GM23338 (cell line): ENCODE measurements at regions not wholly inside any gene's neighbourhood (a gene's known extent, or its start where the extent isn't known, plus 50 kb on each side); places are given as distances from the start of the nearest gene placed in this dataset.

Experiments
- ATAC-seq: fragments of 200-7000 bp; cut with Tn5 transposase; 3 replicates; pipeline ENCODE4 v1.9.1; 2020
- DNase-seq: peaks from one replicate; pipeline ENCODE4 v3.0.0-alpha.2; 2015; ENCODE audit warnings: low spot score
- H2AFZ ChIP-seq: fragments of 200-600 bp; sonication (generic); 2 replicates; pipeline ENCODE4 v1.8.0; 2016; ENCODE audit warnings: antibody characterized with exemption, mild to moderate bottlenecking, moderate library complexity
- H3F3A ChIP-seq: fragments of 200-600 bp; sonication (generic); replicated peaks from 2 replicates; pipeline ENCODE4 v1.8.0; 2017; ENCODE audit warnings: antibody characterized with exemption, mixed run types, low read depth
- H3K27ac ChIP-seq: fragments of 200-600 bp; sonication (generic); 2 replicates; pipeline ENCODE4 v1.6.1; 2016; ENCODE audit warnings: low read depth
- H3K27me3 ChIP-seq: fragments of 200-600 bp; sonication (generic); 2 replicates; pipeline ENCODE4 v1.8.0; 2016; ENCODE audit warnings: mild to moderate bottlenecking, mixed run types, moderate library complexity; ENCODE audit not compliant: insufficient read depth
- H3K36me3 ChIP-seq: fragments of 200-600 bp; sonication (generic); 2 replicates; pipeline ENCODE4 v1.8.0; 2016; ENCODE audit warnings: mild to moderate bottlenecking; ENCODE audit not compliant: insufficient read depth
- H3K4me1 ChIP-seq: fragments of 200-600 bp; sonication (generic); 2 replicates; pipeline ENCODE4 v1.8.0; 2016; ENCODE audit warnings: mild to moderate bottlenecking, moderate library complexity; ENCODE audit not compliant: insufficient read depth
- H3K4me2 ChIP-seq: fragments of 200-600 bp; sonication (generic); 2 replicates; pipeline ENCODE4 v1.7.1; 2017; ENCODE audit warnings: mixed run types
- H3K4me3 ChIP-seq: fragments of 200-600 bp; sonication (generic); 2 replicates; pipeline ENCODE4 v1.6.1; 2016; ENCODE audit warnings: mixed run types
- H3K79me2 ChIP-seq: fragments of 200-600 bp; sonication (generic); replicated peaks from 2 replicates; pipeline ENCODE4 v1.8.0; 2017; ENCODE audit warnings: mild to moderate bottlenecking; ENCODE audit not compliant: insufficient read depth
- H3K9me2 ChIP-seq: fragments of 200-600 bp; sonication (generic); 2 replicates; pipeline ENCODE4 v1.8.0; 2017; ENCODE audit not compliant: insufficient read depth
- H4K20me1 ChIP-seq: fragments of 200-600 bp; sonication (generic); replicated peaks from 2 replicates; pipeline ENCODE4 v1.8.0; 2017; ENCODE audit warnings: mild to moderate bottlenecking; ENCODE audit not compliant: insufficient read depth
- H3K27ac Mint-ChIP-seq: 2 replicates; pipeline ENCODE4 v1.8.0; 2020; ENCODE audit warnings: inconsistent platforms, mild to moderate bottlenecking, moderate library complexity, mixed read lengths
- H3K27me3 Mint-ChIP-seq: 3 replicates; pipeline ENCODE4 v1.8.0; 2022; ENCODE audit warnings: low read depth, mild to moderate bottlenecking, moderate library complexity, mixed read lengths, inconsistent platforms; ENCODE audit not compliant: insufficient read depth, poor library complexity
- H3K36me3 Mint-ChIP-seq: 3 replicates; pipeline ENCODE4 v1.8.0; 2021; ENCODE audit warnings: low read depth, mild to moderate bottlenecking, inconsistent platforms, moderate library complexity, mixed read lengths
- H3K4me1 Mint-ChIP-seq: 3 replicates; pipeline ENCODE4 v1.8.0; 2020; ENCODE audit warnings: mild to moderate bottlenecking, inconsistent platforms, mixed read lengths
- H3K4me3 Mint-ChIP-seq: 3 replicates; pipeline ENCODE4 v1.8.0; 2021; ENCODE audit warnings: moderate library complexity, mild to moderate bottlenecking, inconsistent platforms, mixed read lengths
- H3K9me3 Mint-ChIP-seq: 3 replicates; pipeline ENCODE4 v1.8.0; 2020; ENCODE audit warnings: moderate library complexity, mild to moderate bottlenecking, inconsistent platforms, mixed read lengths
- CREB1 ChIP-seq: fragments of 250-450 bp; sonication (Bioruptor Pico); IDR thresholded peaks from 2 replicates; pipeline ENCODE4 v1.5.0; 2020; ENCODE audit warnings: low read depth, mild to moderate bottlenecking, moderate library complexity
- CTCF ChIP-seq, 2 experiments: fragments of 200-600 bp in 1 of 2; sonication (generic) in 1 of 2; conservative IDR thresholded peaks; 2 replicates each; pipeline versions ENCODE4 v1.5.1 to v1.6.1; 2016 to 2017; ENCODE audit warnings: antibody characterized with exemption in 2 of 2, low read depth in 2 of 2, mild to moderate bottlenecking in 2 of 2, moderate library complexity in 1 of 2
- ETS1 ChIP-seq: IDR thresholded peaks from 2 replicates; pipeline ENCODE4 v1.6.1; 2016; ENCODE audit warnings: antibody characterized with exemption
- EZH2 ChIP-seq: fragments of 200-600 bp; sonication (generic); IDR thresholded peaks from one replicate; pipeline ENCODE4 v1.8.0; 2017; ENCODE audit warnings: antibody characterized with exemption, mild to moderate bottlenecking, low read depth; ENCODE audit not compliant: unreplicated experiment
- EZH2phosphoT487 ChIP-seq: fragments of 200-600 bp; sonication (generic); IDR thresholded peaks from one replicate; pipeline ENCODE4 v1.8.1; 2018; ENCODE audit warnings: antibody characterized with exemption; ENCODE audit not compliant: unreplicated experiment
- JUNB ChIP-seq: IDR thresholded peaks from one replicate; pipeline ENCODE4 v1.6.1; 2016; ENCODE audit warnings: antibody characterized with exemption; ENCODE audit not compliant: unreplicated experiment
- NANOG ChIP-seq: IDR thresholded peaks from 2 replicates; pipeline ENCODE4 v1.6.1; 2016; ENCODE audit warnings: antibody characterized with exemption, borderline replicate concordance
- POLR2AphosphoS5 ChIP-seq: IDR thresholded peaks from 2 replicates; pipeline ENCODE4 v1.6.1; 2016; ENCODE audit warnings: antibody characterized with exemption, low read depth
- ZNF114 ChIP-seq: fragments of 250-450 bp; sonication (Bioruptor Pico); IDR thresholded peaks from 2 replicates; pipeline ENCODE4 v1.5.0; 2020; ENCODE audit warnings: mild to moderate bottlenecking, moderate library complexity
- ZNF331 ChIP-seq: fragments of 250-450 bp; sonication (Bioruptor Pico); IDR thresholded peaks from 2 replicates; pipeline ENCODE4 v1.5.0; 2020; ENCODE audit warnings: low read depth, mild to moderate bottlenecking, moderate library complexity
- ZNF462 ChIP-seq: fragments of 250-450 bp; sonication (Bioruptor Pico); IDR thresholded peaks from 2 replicates; pipeline ENCODE4 v1.5.0; 2020; ENCODE audit warnings: mild to moderate bottlenecking, moderate library complexity

- no peak overlapping the region for H3K4me2 ChIP-seq
- no peak overlapping the region for H2AFZ ChIP-seq
- H3F3A ChIP-seq: no peaks in the 10 kb centered on the region
- no peak overlapping the region for H3K27ac ChIP-seq
- Mint-ChIP-seq H3K36me3 (no peaks in the 10 kb centered on the region), H3K9me3 (no peaks in the 10 kb centered on the region), H3K4me3 (no peak overlapping the region), H3K4me1 (peaks cover 10% of the 10 kb centered on the region; the same call in 2 of the 3 replicates), H3K27me3 (no peaks in the 10 kb centered on the region), H3K27ac (no peak overlapping the region)
- H4K20me1 ChIP-seq: no peaks in the 10 kb centered on the region
- H3K27me3 ChIP-seq: no peaks in the 10 kb centered on the region
- no peaks in the 10 kb centered on the region for H3K4me1 ChIP-seq
- no peak for ATAC-seq
- no peaks in the 10 kb centered on the region for H3K9me2 ChIP-seq
- H3K79me2 ChIP-seq: no peaks in the 10 kb centered on the region
- TF ChIP-seq EZH2: no peak
- TF ChIP-seq ZNF114 (CRISPR knock-in tag): no peak
- no peak for TF ChIP-seq CTCF (conservative IDR thresholded peaks at IDR 0.05; ENCODE audit: low read depth in 2 of 2)
- no peak for TF ChIP-seq POLR2AphosphoS5
- DNase-seq: no peak
- no peak overlapping the region for H3K4me3 ChIP-seq
- H3K36me3 ChIP-seq: no peaks in the 10 kb centered on the region
These were observed 456.4 kb upstream of the DEPDC1 start for GRCh38 chr1:68953311-68953710.

- H3F3A ChIP-seq: no peaks in the 10 kb centered on the region
- Mint-ChIP-seq H3K4me3 (no peak overlapping the region), H3K27me3 (no peaks in the 10 kb centered on the region), H3K27ac (no peak overlapping the region), H3K9me3 (no peaks in the 10 kb centered on the region), H3K36me3 (no peaks in the 10 kb centered on the region), H3K4me1 (peaks cover 10% of the 10 kb centered on the region; the same call in 2 of the 3 replicates)
- no peak overlapping the region for H3K4me3 ChIP-seq
- H3K9me2 ChIP-seq: no peaks in the 10 kb centered on the region
- no peak overlapping the region for H3K4me2 ChIP-seq
- no peak for DNase-seq
- no peaks in the 10 kb centered on the region for H3K27me3 ChIP-seq
- ATAC-seq: no peak
- H3K36me3 ChIP-seq: no peaks in the 10 kb centered on the region
- H3K79me2 ChIP-seq: no peaks in the 10 kb centered on the region
- no peaks in the 10 kb centered on the region for H4K20me1 ChIP-seq
- no peaks in the 10 kb centered on the region for H3K4me1 ChIP-seq
- H2AFZ ChIP-seq: no peak overlapping the region
- no peak overlapping the region for H3K27ac ChIP-seq
- TF ChIP-seq ZNF331 (CRISPR knock-in tag) (no peak), JUNB (no peak), POLR2AphosphoS5 (no peak), NANOG (no peak), EZH2phosphoT487 (no peak), CREB1 (CRISPR knock-in tag) (no peak), ETS1 (no peak), EZH2 (no peak), ZNF462 (CRISPR knock-in tag) (no peak)
These were observed 458.0 kb upstream of the DEPDC1 start for GRCh38 chr1:68954841-68955240.
